Peyer's patch (tissue), 4 donors: ENCODE measurements at regions not wholly inside any gene's neighbourhood (a gene's known extent, or its start where the extent isn't known, plus 50 kb on each side); places are given as distances from the start of the nearest gene placed in this dataset.

Source experiments
- CTCF ChIP-seq, 6 experiments: fragments of 450-650 bp in 4 of 6; fragments of 200-600 bp in 2 of 6; sonication (generic) in 1 of 6; IDR thresholded peaks; one replicate each; pipeline ENCODE4 v1.5.1; 2017 to 2019; ENCODE audit warnings: antibody characterized with exemption in 6 of 6, mild to moderate bottlenecking in 3 of 6, moderate library complexity in 1 of 6
- POLR2A ChIP-seq, 2 donors: fragments of 450-650 bp; IDR thresholded peaks; one replicate each; pipeline ENCODE4 v1.5.1; 2017; ENCODE audit warnings: antibody characterized with exemption in 2 of 2, mild to moderate bottlenecking in 2 of 2, moderate library complexity in 2 of 2

DNA sequence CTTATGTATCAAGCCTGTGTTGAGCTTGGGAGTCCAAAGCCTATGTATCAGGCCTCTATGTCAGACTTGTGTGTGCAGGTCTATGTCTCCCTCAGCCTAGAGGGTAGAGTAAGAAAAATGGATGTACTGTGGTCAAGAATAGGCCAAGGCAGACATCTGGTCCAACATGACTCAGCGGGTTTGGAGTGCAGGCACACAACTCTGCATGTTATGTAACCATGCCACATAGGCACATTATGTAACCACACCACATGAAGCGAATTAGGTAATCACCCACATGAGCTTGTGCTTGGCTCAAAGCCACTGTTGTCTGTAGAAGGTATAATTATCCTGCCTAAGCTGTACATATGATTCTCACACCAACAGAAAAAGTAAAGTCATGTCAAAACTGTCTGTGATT lies 1190.5 kb upstream of the EYS start:
- TF ChIP-seq CTCF (IDR thresholded peaks at IDR 0.05) (no peak), POLR2A (IDR thresholded peaks at IDR 0.05) (no peak)
